CD4-positive, alpha-beta T cell (primary cell): ENCODE measurements at regions not wholly inside any gene's neighbourhood (a gene's known extent, or its start where the extent isn't known, plus 50 kb on each side); places are given as distances from the start of the nearest gene placed in this dataset.

ENCODE experiments used
- ATAC-seq: fragments of 200-7000 bp; cut with Tn5 transposase; one replicate; pipeline ENCODE4 v1.10.0; 2022; ENCODE audit warnings: mild to moderate bottlenecking; ENCODE audit not compliant: poor library complexity
- CTCF ChIA-PET: fragments of 350-600 bp; sonication (Branson Sonifier 250); formaldehyde crosslinking; loops from one replicate; lab custom pipeline; 2021; ENCODE audit warnings: antibody characterized with exemption, inconsistent platforms; lab: Charles Lee
- POLR2A ChIA-PET: fragments of 350-600 bp; sonication (Branson Sonifier 250); formaldehyde crosslinking; loops from one replicate; lab custom pipeline; 2021; ENCODE audit warnings: antibody characterized with exemption, inconsistent platforms; lab: Charles Lee
- DNase-seq, 14 experiments: peaks; one replicate each; pipeline ENCODE4 v3.0.0-alpha.2; 2013 to 2020; ENCODE audit warnings: mixed read lengths in 2 of 14
- H3K27ac ChIP-seq, 2 donors: one replicate each; pipeline versions ENCODE4 v1.5.1 to v1.7.0; 2013; ENCODE audit warnings: low read length in 2 of 2, low read depth in 1 of 2, mild to moderate bottlenecking in 1 of 2
- H3K27me3 ChIP-seq, 2 experiments: 1 replicate in 1 of 2; 2 replicates in 1 of 2; pipeline versions ENCODE4 v1.6.1 to v1.7.0; 2013; ENCODE audit warnings: low read length in 2 of 2, control low read depth in 1 of 2, mild to moderate bottlenecking in 1 of 2, moderate library complexity in 1 of 2; ENCODE audit not compliant: insufficient read depth in 2 of 2, control insufficient read depth in 1 of 2
- H3K36me3 ChIP-seq: one replicate; pipeline ENCODE4 v1.6.1; 2013; ENCODE audit warnings: low read length, control low read depth; ENCODE audit not compliant: insufficient read depth
- H3K4me1 ChIP-seq: one replicate; pipeline ENCODE4 v1.6.1; 2013; ENCODE audit warnings: low read length, control low read depth; ENCODE audit not compliant: insufficient read depth
- H3K4me3 ChIP-seq: one replicate; pipeline ENCODE4 v1.5.1; 2013; ENCODE audit warnings: mild to moderate bottlenecking, low read length, moderate library complexity
- H3K9me3 ChIP-seq, 2 experiments: 1 replicate in 1 of 2; 2 replicates in 1 of 2; pipeline versions ENCODE4 v1.6.1 to v1.7.0; 2013; ENCODE audit warnings: low read length in 2 of 2, mild to moderate bottlenecking in 2 of 2, control low read depth in 1 of 2, moderate library complexity in 1 of 2; ENCODE audit not compliant: control insufficient read depth in 1 of 2, insufficient read depth in 1 of 2
- H3K27ac Mint-ChIP-seq: one replicate; pipeline ENCODE4 v1.8.0; 2020; ENCODE audit warnings: mixed read lengths
- H3K27me3 Mint-ChIP-seq: one replicate; pipeline ENCODE4 v1.8.0; 2021; ENCODE audit warnings: mixed read lengths
- H3K36me3 Mint-ChIP-seq: one replicate; pipeline ENCODE4 v1.8.0; 2021; ENCODE audit warnings: low read depth, mixed read lengths
- H3K4me1 Mint-ChIP-seq: one replicate; pipeline ENCODE4 v1.8.0; 2021; ENCODE audit warnings: low read depth, mixed read lengths
- H3K4me3 Mint-ChIP-seq: one replicate; pipeline ENCODE4 v1.8.0; 2020; ENCODE audit warnings: mild to moderate bottlenecking, mixed read lengths
- H3K9me3 Mint-ChIP-seq: one replicate; pipeline ENCODE4 v1.8.0; 2020; ENCODE audit warnings: mixed read lengths
- intact Hi-C, 2 experiments: fragments of 100-400 bp; cut with DNase I in 1 of 2; cut with micrococcal nuclease in 1 of 2; formaldehyde crosslinking; loops; one replicate each; pipeline versions ENCODE4 v1.15.1 to v1.9.0; 2023 to 2025; cut with DNase I, micrococcal nuclease
- TF ChIP-seq, protein P1 (sequence below): fragments of 200-600 bp; IDR thresholded peaks from one replicate; pipeline ENCODE4 v1.8.0; 2022; ENCODE audit warnings: antibody characterized with exemption, mild to moderate bottlenecking

DNA sequence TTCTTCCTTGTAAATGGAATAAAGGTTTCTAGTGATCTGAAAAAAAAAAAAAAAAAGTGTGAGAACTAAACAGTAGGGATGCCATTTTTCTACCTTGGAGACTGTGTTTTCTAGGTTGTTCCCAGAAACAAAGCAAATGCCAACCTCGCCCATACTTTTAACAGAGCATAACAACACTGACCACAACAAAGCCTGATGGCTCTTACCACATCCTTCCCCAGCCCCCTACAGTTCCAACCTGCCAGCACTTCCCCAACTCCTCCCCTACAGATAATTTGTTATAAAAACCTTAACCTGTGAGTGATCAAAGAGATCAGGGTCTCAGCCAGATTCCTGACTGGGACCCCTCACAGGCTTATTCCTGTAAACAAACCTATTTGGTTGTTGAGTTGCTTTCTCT lies 940.0 kb downstream of the SH3BGRL start:
- POLR2A ChIA-PET: no interaction called here
- H3K36me3 ChIP-seq: no peaks in the 10 kb centered on the region
- Mint-ChIP-seq H3K27ac (no peak overlapping the region), H3K4me1 (peaks cover 8% of the 10 kb centered on the region), H3K4me3 (peak overlapping the region; percentile 30), H3K9me3 (peaks cover 6% of the 10 kb centered on the region), H3K27me3 (no peaks in the 10 kb centered on the region), H3K36me3 (no peaks in the 10 kb centered on the region)
- H3K4me3 ChIP-seq: no peak overlapping the region
- H3K4me1 ChIP-seq: peaks cover 5% of the 10 kb centered on the region
- DNase-seq (peak in 9 of 14 experiments; percentile 0 to 80 (median 1)), ATAC-seq (peak; percentile 73)
- peaks cover 0 to 7% of the 10 kb centered on the region in 2 experiments for H3K9me3 ChIP-seq
- CTCF ChIA-PET: no interaction called here
- no peaks in the 10 kb centered on the region for H3K27me3 ChIP-seq
- intact Hi-C loops: no loop called here
- H3K27ac ChIP-seq: no peak overlapping the region
- TF ChIP-seq, protein P1, sequence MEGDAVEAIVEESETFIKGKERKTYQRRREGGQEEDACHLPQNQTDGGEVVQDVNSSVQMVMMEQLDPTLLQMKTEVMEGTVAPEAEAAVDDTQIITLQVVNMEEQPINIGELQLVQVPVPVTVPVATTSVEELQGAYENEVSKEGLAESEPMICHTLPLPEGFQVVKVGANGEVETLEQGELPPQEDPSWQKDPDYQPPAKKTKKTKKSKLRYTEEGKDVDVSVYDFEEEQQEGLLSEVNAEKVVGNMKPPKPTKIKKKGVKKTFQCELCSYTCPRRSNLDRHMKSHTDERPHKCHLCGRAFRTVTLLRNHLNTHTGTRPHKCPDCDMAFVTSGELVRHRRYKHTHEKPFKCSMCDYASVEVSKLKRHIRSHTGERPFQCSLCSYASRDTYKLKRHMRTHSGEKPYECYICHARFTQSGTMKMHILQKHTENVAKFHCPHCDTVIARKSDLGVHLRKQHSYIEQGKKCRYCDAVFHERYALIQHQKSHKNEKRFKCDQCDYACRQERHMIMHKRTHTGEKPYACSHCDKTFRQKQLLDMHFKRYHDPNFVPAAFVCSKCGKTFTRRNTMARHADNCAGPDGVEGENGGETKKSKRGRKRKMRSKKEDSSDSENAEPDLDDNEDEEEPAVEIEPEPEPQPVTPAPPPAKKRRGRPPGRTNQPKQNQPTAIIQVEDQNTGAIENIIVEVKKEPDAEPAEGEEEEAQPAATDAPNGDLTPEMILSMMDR: no peak

DNA sequence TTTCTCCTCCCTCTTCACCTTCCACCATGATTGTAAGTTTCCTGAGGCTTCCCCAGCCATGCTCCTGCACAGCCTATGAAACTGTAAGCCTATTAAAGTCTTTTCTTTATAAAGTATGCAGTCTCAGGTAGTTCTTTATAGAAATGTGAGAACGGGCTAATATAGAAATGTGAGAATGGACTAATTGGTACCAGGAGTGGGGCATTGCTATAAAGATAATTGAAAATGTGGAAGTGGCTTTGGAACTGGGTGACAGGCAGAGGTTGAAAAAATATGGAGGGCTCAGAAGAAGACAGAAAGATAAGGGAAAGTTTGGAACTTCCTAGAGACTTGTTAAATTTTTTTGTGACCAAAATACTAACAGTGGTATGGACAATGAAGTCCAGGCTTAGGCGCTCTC lies 959.3 kb downstream of the SH3BGRL start:
- Mint-ChIP-seq H3K27ac (no peak overlapping the region), H3K4me3 (no peak overlapping the region), H3K4me1 (no peaks in the 10 kb centered on the region), H3K9me3 (no peaks in the 10 kb centered on the region), H3K27me3 (no peaks in the 10 kb centered on the region), H3K36me3 (no peaks in the 10 kb centered on the region)
- intact Hi-C loops: no loop called here
- Histone ChIP-seq H3K27ac (no peak overlapping the region), H3K36me3 (no peaks in the 10 kb centered on the region), H3K9me3 (peaks cover 0 to 8% of the 10 kb centered on the region in 2 experiments), H3K27me3 (no peaks in the 10 kb centered on the region), H3K4me1 (no peaks in the 10 kb centered on the region), H3K4me3 (no peak overlapping the region)
- CTCF ChIA-PET: no interaction called here
- no peak for DNase-seq
- ATAC-seq: no peak
- TF ChIP-seq, protein P1: no peak
- POLR2A ChIA-PET: no interaction called here

DNA sequence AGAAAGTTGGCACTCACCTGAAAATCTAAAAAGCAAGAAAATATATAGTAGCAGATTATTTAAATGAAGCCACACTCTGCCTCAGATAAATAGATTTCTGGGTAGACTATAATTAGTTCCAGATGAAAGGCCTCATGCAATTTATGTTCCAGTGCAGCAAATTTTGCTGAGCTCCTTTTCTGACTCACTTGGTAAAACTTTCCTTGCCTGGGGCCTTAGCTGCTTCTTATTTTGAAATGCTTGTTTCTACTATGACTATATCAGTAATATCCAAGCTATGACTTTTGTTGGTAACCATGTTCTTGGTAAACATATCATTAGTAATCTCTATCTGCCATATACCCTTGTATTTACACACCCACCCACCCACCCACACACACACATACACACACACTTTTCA lies 961.8 kb downstream of the SH3BGRL start:
- CTCF ChIA-PET: no interaction called here
- H3K9me3 Mint-ChIP-seq: peaks cover 2% of the 10 kb centered on the region
- Histone ChIP-seq H3K27ac (no peak overlapping the region), H3K27me3 (no peaks in the 10 kb centered on the region), H3K9me3 (peaks cover 0 to 8% of the 10 kb centered on the region in 2 experiments), H3K4me1 (no peaks in the 10 kb centered on the region), H3K36me3 (no peaks in the 10 kb centered on the region), H3K4me3 (no peak overlapping the region)
- no peak for ATAC-seq
- POLR2A ChIA-PET: no interaction called here
- H3K4me3 Mint-ChIP-seq: no peak overlapping the region
- intact Hi-C loops: no loop called here
- no peak overlapping the region for H3K27ac Mint-ChIP-seq
- TF ChIP-seq, protein P1: no peak
- no peaks in the 10 kb centered on the region for H3K27me3 Mint-ChIP-seq
- H3K4me1 Mint-ChIP-seq: no peaks in the 10 kb centered on the region
- no peak for DNase-seq
- H3K36me3 Mint-ChIP-seq: no peaks in the 10 kb centered on the region
